HG02852 (cell line): ENCODE measurements at regions not wholly inside any gene's neighbourhood (a gene's known extent, or its start where the extent isn't known, plus 50 kb on each side); places are given as distances from the start of the nearest gene placed in this dataset.

Experiments
- ATAC-seq: cut with Tn5 transposase; IDR thresholded peaks from one replicate; pipeline ENCODE4 v1.9.1; 2021; ENCODE audit warnings: mild to moderate bottlenecking, moderate library complexity; ENCODE audit not compliant: unreplicated experiment

GRCh38 chr6:88558981-88559380, 392.8 kb upstream of the CNR1 start:
- ATAC-seq = no peak

GRCh38 chr6:88556663-88557062, 390.5 kb upstream of the CNR1 start:
- no peak for ATAC-seq

- ATAC-seq = no peak
Observed at GRCh38 chr6:88548891-88549505, 382.9 kb upstream of the CNR1 start.

- no peak for ATAC-seq
Observed at GRCh38 chr6:88547768-88548167, 381.6 kb upstream of the CNR1 start.

GRCh38 chr6:88545991-88546390, 379.8 kb upstream of the CNR1 start:
- no peak for ATAC-seq

- ATAC-seq = no peak
Observed at GRCh38 chr6:88544986-88545612, 379.0 kb upstream of the CNR1 start.

- ATAC-seq = no peak
Observed at GRCh38 chr6:88539295-88539764, 373.2 kb upstream of the CNR1 start.

GRCh38 chr6:88538840-88539239, 372.7 kb upstream of the CNR1 start:
- no peak for ATAC-seq

GRCh38 chr6:88538130-88538706, 372.1 kb upstream of the CNR1 start:
- ATAC-seq = no peak

- no peak for ATAC-seq
Observed at GRCh38 chr6:88536071-88536625, 370.0 kb upstream of the CNR1 start.

GRCh38 chr6:88535306-88535705, 369.2 kb upstream of the CNR1 start:
- no peak for ATAC-seq

GRCh38 chr6:88532241-88532860, 366.2 kb upstream of the CNR1 start:
- no peak for ATAC-seq

GRCh38 chr6:88529726-88530125, 363.6 kb upstream of the CNR1 start:
- no peak for ATAC-seq

GRCh38 chr6:88520445-88520844, 354.3 kb upstream of the CNR1 start:
- no peak for ATAC-seq

GRCh38 chr6:88520017-88520338, 353.8 kb upstream of the CNR1 start:
- ATAC-seq = no peak

GRCh38 chr6:88519301-88520016, 353.3 kb upstream of the CNR1 start:
- no peak for ATAC-seq

GRCh38 chr6:88517737-88518136, 351.6 kb upstream of the CNR1 start:
- no peak for ATAC-seq

GRCh38 chr6:88513920-88514319, 347.8 kb upstream of the CNR1 start:
- ATAC-seq = no peak

GRCh38 chr6:88513471-88513870, 347.3 kb upstream of the CNR1 start:
- ATAC-seq = no peak

- ATAC-seq = no peak
Observed at GRCh38 chr6:88512951-88513350, 346.8 kb upstream of the CNR1 start.

- ATAC-seq = no peak
Observed at GRCh38 chr6:88502391-88502790, 336.2 kb upstream of the CNR1 start.
